Stomach (tissue), 4 donors: ENCODE measurements at regions not wholly inside any gene's neighbourhood (a gene's known extent, or its start where the extent isn't known, plus 50 kb on each side); places are given as distances from the start of the nearest gene placed in this dataset.

Experiments used
- POLR2A ChIP-seq, 4 donors: fragments of 450-650 bp; IDR thresholded peaks; one replicate each; pipeline ENCODE4 v1.6.1; 2016; ENCODE audit warnings: antibody characterized with exemption in 4 of 4, control low read depth in 2 of 4, mild to moderate bottlenecking in 1 of 4, moderate library complexity in 1 of 4
- TF ChIP-seq, protein P1 (sequence below), 7 experiments: fragments of 450-650 bp in 4 of 7; fragments of 200-600 bp in 3 of 7; sonication (generic) in 3 of 7; IDR thresholded peaks; one replicate each; pipeline ENCODE4 v1.5.1; 2016 to 2019; ENCODE audit warnings: antibody characterized with exemption in 7 of 7, control low read depth in 2 of 7, mild to moderate bottlenecking in 1 of 7

DNA sequence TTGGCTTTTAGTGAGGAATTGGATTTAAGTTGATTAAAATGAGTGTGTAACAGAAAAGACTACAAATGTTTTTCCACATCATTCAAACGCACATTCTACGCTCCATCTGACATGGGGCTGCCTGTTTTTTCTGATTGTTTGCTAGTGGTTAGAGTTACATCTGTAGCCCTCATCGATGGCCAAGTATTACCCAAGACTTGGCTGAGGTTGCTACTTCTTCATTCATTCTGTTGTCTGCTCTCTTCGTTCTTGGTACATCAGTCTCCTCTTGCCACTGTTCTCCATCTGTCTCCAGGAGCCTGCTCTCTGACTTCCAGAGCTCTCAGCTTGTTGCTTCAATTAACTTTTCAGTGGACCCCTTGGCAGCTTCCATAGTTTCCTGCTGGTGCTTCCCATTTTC lies 1844.6 kb upstream of the TENM3 start:
- TF ChIP-seq, protein P1, sequence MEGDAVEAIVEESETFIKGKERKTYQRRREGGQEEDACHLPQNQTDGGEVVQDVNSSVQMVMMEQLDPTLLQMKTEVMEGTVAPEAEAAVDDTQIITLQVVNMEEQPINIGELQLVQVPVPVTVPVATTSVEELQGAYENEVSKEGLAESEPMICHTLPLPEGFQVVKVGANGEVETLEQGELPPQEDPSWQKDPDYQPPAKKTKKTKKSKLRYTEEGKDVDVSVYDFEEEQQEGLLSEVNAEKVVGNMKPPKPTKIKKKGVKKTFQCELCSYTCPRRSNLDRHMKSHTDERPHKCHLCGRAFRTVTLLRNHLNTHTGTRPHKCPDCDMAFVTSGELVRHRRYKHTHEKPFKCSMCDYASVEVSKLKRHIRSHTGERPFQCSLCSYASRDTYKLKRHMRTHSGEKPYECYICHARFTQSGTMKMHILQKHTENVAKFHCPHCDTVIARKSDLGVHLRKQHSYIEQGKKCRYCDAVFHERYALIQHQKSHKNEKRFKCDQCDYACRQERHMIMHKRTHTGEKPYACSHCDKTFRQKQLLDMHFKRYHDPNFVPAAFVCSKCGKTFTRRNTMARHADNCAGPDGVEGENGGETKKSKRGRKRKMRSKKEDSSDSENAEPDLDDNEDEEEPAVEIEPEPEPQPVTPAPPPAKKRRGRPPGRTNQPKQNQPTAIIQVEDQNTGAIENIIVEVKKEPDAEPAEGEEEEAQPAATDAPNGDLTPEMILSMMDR (IDR thresholded peaks at IDR 0.05) = no peak
- TF ChIP-seq POLR2A (IDR thresholded peaks at IDR 0.05) = no peak
